NCI-H2227 treated with DMSO at 0.1 percent for 48 hours (cell line): ENCODE measurements at regions not wholly inside any gene's neighbourhood (a gene's known extent, or its start where the extent isn't known, plus 50 kb on each side); places are given as distances from the start of the nearest gene placed in this dataset.
"Not testable (repeated sequence)": the region's sequence is repeated elsewhere in the genome, so short reads cannot be mapped to it uniquely, and the experiment has no call there.

ENCODE experiments used
- DNase-seq: peaks from one replicate; lab custom pipeline; 2025; lab: John Stamatoyannopoulos, UW

GRCh38 chr11:38006466-38006865 lies 1408.4 kb upstream of the RAG2 start:
- DNase-seq: no peak

GRCh38 chr11:38005597-38005996 lies 1407.6 kb upstream of the RAG2 start:
- DNase-seq: no peak

- no peak for DNase-seq
Observed at GRCh38 chr11:37999171-37999570, 1401.1 kb upstream of the RAG2 start.

GRCh38 chr11:37995886-37996285 lies 1397.8 kb upstream of the RAG2 start:
- DNase-seq: no peak

- DNase-seq: no peak
Observed at GRCh38 chr11:37988031-37988430, 1390.0 kb upstream of the RAG2 start.

GRCh38 chr11:37984991-37985390 lies 1387.0 kb upstream of the RAG2 start:
- no peak for DNase-seq

- DNase-seq: no peak
Observed at GRCh38 chr11:37978647-37979046, 1380.6 kb upstream of the RAG2 start.

GRCh38 chr11:37973941-37974340 lies 1375.9 kb upstream of the RAG2 start:
- DNase-seq: no peak

- DNase-seq: no peak
Observed at GRCh38 chr11:37972691-37973090, 1374.7 kb upstream of the RAG2 start.

GRCh38 chr11:37969336-37969735 lies 1371.3 kb upstream of the RAG2 start:
- DNase-seq: not testable (repeated sequence)

GRCh38 chr11:37968148-37968547 lies 1370.1 kb upstream of the RAG2 start:
- no peak for DNase-seq

- no peak for DNase-seq
Observed at GRCh38 chr11:37967635-37968034, 1369.6 kb upstream of the RAG2 start.

GRCh38 chr11:37963440-37963839 lies 1365.4 kb upstream of the RAG2 start:
- no peak for DNase-seq

GRCh38 chr11:37957717-37958116 lies 1359.7 kb upstream of the RAG2 start:
- no peak for DNase-seq

GRCh38 chr11:37951996-37952395 lies 1354.0 kb upstream of the RAG2 start:
- no peak for DNase-seq

GRCh38 chr11:37948258-37948657 lies 1350.2 kb upstream of the RAG2 start:
- no peak for DNase-seq

GRCh38 chr11:37947821-37948220 lies 1349.8 kb upstream of the RAG2 start:
- no peak for DNase-seq

- no peak for DNase-seq
Observed at GRCh38 chr11:37946155-37946766, 1348.2 kb upstream of the RAG2 start.

- no peak for DNase-seq
Observed at GRCh38 chr11:37942081-37942480, 1344.0 kb upstream of the RAG2 start.

GRCh38 chr11:37929100-37929653 lies 1331.1 kb upstream of the RAG2 start:
- no peak for DNase-seq

- no peak for DNase-seq
Observed at GRCh38 chr11:37926772-37927171, 1328.7 kb upstream of the RAG2 start.

GRCh38 chr11:37916331-37916730 lies 1318.3 kb upstream of the RAG2 start:
- no peak for DNase-seq

- DNase-seq: no peak
Observed at GRCh38 chr11:37914859-37915258, 1316.8 kb upstream of the RAG2 start.

GRCh38 chr11:37908219-37908548 lies 1310.1 kb upstream of the RAG2 start:
- no peak for DNase-seq
